GM21825 (cell line): ENCODE measurements at regions not wholly inside any gene's neighbourhood (a gene's known extent, or its start where the extent isn't known, plus 50 kb on each side); places are given as distances from the start of the nearest gene placed in this dataset.
"Not testable (repeated sequence)": the region's sequence is repeated elsewhere in the genome, so short reads cannot be mapped to it uniquely, and the experiment has no call there.

Experiments used
- ATAC-seq: cut with Tn5 transposase; IDR thresholded peaks from one replicate; pipeline ENCODE4 v1.9.1; 2021; ENCODE audit warnings: mild to moderate bottlenecking, moderate library complexity; ENCODE audit not compliant: unreplicated experiment

DNA sequence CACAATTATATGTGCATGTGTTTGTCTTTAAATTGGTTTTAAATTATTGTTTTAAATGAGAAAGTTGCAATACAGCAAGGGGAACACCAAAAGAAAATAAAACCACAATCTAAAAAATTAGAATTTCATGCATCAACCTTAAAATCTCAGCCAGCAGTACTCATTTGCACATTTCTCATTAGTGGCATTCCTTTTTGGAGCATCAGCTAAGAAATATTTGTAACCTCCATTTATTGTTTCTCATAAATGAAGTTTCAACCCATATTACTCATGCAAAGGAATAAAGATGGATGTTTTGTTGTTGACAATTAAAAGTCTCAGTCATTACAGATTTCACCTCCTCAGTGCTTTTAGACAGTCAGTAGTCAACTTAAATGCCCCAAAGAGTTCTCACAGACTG is 160.1 kb downstream of the TBX15 start:
- ATAC-seq, result no peak

GRCh38 chr1:118827636-118828035 is 160.5 kb downstream of the TBX15 start:
- ATAC-seq, result no peak

- ATAC-seq, result no peak
Measured at GRCh38 chr1:118827207-118827606, 160.9 kb downstream of the TBX15 start.

GRCh38 chr1:118826669-118827068 is 161.5 kb downstream of the TBX15 start:
- ATAC-seq, result no peak

DNA sequence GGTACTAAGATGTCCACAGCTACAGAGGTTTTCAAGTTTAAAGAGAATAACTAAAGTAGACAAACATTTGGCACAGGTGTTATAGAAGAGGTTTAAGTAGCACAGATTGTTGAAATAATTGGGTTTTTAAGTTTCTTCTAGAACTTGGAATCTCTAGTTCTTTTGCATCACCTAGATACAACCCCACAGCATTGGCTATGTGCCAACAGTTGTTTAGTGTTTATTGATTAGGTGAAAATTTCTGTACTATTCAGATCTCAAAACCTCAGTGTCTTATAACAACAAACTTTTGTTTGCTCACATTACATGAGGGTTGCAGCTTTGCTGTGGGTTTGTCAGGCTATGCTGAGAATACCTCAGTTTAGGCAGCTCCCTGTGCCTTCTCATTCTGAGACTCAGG is 162.5 kb downstream of the TBX15 start:
- ATAC-seq, result no peak

DNA sequence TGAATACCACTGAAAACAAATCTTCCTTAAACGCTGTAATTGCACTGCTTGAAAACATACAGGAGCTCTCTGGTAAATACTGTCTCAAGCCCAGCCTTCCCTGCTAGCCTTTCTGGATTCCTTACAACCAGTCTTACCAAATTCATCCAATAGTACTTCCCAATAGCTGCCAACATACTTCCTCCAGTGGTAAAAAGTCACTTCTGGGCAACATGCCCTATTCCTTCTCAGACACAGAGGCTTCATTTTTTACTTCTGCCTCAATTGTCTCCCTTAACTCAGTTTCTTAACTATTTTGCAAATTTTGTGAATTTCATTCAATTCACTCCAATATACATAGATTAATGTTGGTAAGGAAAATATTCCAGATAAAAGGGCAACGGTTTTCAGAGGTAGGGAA is 166.3 kb downstream of the TBX15 start:
- ATAC-seq, result no peak

GRCh38 chr1:118820864-118821263 is 167.3 kb downstream of the TBX15 start:
- no peak for ATAC-seq

- ATAC-seq, result no peak
Measured at GRCh38 chr1:118815909-118816308, 172.2 kb downstream of the TBX15 start.

DNA sequence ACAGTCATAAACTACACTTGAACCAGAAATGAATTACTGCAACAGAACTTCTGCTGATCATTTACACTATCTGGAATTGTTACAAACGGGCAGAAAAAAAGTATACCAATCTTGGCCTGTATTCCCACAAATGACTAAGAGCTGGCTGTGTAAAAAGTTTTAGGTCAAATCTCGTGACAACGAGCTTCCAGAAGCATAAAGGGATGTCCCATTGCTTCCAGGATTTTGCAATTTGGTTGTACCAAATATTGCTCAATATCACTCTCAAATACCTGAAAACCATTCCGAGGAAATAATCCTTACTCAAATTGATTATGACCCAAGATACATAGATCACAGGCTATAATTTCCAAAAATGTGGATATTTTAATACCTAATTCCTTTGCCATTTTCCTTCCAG is 175.6 kb downstream of the TBX15 start:
- no peak for ATAC-seq

DNA sequence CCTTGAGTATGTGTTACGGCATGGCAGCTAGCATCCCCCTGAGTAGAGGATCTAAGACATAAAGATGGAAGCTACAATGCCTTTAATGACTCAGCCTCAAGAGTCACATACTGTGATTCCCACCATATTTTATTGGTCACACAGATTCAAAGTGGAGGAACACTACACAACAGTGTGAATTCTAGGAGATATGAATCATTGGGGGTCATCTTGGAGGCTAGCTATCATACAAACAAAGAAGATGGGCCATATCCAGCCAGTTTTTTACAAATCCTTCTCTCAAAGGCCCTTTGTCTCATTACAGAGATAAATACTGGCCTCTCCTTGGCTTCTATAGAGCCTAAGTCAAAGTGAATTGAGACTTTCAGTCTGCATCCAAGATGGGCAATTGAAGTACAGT is 177.0 kb downstream of the TBX15 start:
- ATAC-seq, result no peak

DNA sequence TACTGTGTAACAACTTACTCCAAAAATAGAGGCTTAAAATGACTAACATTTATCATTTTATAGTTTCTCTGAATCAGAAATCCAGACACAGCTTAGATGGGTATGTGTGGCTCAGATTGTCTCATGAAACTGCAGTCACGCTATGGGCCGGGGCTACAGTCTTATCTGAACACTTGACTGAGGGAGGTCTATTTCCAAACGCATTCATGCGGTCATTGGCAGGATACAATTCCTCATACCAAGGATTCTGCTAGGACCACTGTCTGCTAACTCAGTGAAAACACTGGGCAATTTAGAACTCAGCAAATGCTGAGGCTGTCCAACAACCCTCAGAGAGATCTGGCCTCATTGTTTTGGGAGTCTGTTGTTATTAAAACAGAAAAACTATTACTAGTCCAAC is 178.6 kb downstream of the TBX15 start:
- no peak for ATAC-seq

GRCh38 chr1:118803128-118803527 is 185.0 kb downstream of the TBX15 start:
- not testable (repeated sequence) for ATAC-seq

DNA sequence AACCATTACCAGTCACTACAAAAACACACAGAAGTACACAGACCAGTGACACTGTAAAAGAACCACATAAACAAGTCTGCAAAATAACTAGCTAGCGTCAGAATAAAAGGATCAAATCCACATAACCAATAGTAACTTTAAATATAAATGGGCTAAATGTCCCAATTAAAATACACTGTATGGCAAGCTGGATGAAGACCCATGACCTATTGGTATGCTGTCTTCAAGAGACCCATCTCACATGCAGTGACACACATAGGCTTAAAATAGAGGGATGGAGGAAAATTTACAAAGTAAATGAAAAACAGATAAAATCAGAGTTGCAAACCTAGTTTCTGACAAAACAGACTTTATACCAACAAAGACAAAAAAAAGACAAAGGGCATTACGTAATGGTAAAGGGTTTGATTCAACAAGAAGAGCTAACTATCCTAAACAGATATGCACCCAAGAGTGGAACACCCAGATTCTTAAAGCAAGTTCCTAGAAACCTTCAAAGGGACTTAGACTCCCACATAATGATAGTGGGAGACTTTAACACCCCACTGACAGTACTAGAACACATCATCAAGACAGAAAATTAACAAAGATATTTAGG is 196.9 kb downstream of the TBX15 start:
- no peak for ATAC-seq

GRCh38 chr1:118788463-118788862 is 199.7 kb downstream of the TBX15 start:
- no peak for ATAC-seq

GRCh38 chr1:118786454-118787155 is 201.5 kb downstream of the TBX15 start:
- ATAC-seq, result no peak

DNA sequence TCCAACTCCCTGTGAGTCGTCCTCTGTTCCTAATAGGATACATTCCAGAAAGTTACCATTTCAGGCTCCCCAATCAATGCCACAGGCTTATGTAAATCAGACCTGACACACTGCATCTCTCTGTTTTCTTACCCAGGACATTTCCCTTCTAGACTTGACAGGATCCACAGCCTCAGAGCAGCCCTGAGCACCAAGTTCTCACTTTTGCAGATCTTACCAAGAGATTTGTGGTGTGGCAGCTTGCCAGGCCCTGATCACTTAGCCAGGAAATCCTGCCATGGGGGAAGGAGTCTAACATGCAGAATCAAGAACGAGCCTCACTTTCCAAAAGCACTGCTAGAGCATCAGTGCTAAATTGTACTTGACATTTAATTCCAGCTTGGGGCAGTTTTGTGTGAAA is 202.9 kb downstream of the TBX15 start:
- no peak for ATAC-seq

- no peak for ATAC-seq
Measured at GRCh38 chr1:118783095-118783758, 204.9 kb downstream of the TBX15 start.

DNA sequence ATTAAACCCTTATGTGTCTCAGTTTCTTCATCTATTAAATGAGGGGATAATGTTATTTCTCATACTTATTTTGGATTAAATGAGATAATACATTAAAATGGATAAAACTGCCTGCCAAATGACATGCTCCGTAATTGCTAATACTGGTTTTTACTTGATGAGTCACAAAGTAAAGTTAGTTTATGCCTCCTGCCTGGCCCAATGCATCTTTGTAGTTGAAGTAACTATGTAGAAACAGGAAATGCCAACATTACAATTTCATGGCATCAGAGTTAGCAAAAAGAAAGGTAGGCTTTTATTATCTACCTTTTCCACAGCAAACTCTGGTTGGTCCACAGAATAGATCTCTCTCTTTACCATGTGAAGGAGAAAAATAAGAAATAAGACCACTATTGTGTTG is 214.5 kb downstream of the TBX15 start:
- ATAC-seq, result no peak

DNA sequence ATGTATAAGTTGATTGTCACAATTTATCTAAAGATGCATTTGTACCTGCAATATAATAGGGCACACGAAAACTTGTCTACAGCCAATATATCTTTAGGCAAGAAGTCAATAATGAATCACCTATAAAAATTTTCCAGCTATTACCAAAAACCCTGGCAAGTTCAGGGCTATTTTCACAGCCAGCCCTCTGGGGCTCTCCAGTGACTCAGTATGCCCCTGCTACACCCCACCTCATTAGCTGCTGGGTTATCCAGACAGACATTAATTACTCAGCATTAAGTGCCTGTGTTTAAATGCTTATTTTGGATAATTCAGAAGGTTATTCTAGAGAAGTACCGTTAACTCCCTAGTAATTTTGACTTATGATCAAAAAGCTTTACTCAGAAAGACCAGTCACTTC is 220.2 kb downstream of the TBX15 start:
- no peak for ATAC-seq

DNA sequence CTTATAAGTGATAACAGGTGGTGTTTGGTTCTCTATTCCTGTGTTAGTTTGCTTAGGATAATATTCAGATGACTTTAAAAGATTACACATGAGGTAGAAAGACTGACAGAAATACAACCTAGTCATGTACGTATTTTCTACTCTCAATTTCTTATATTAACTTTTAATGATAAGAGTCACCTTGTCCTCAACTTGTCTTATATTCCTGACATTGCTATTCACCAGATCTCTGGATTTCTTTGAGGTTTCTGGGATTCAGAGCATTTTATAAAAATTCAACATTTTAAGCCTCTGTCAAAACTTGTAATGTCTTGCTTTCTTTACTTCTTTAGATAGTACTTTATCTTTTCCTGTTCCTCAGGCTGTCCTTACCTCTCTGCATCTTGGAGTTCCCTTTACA is 234.2 kb downstream of the TBX15 start:
- ATAC-seq, result no peak

- no peak for ATAC-seq
Measured at GRCh38 chr1:118751166-118751565, 237.0 kb downstream of the TBX15 start.

GRCh38 chr1:118744420-118744819 is 243.7 kb downstream of the TBX15 start:
- no peak for ATAC-seq
